Kidney (tissue), 13 donors: ENCODE measurements at regions not wholly inside any gene's neighbourhood (a gene's known extent, or its start where the extent isn't known, plus 50 kb on each side); places are given as distances from the start of the nearest gene placed in this dataset.

Source experiments
- DNase-seq, 5 donors: peaks; one replicate each; pipeline ENCODE4 v3.0.0-alpha.2; 2013 to 2020
- FAIRE-seq: peaks from 2 replicates; lab custom pipeline; 2012; peaks lifted over from hg19 to GRCh38; lab: Jason Lieb, UNC
- H3K27ac ChIP-seq, 2 donors: one replicate each; pipeline ENCODE4 v1.7.0; 2013; ENCODE audit warnings: low read depth in 2 of 2, low read length in 2 of 2, inconsistent platforms in 1 of 2
- H3K27me3 ChIP-seq: one replicate; pipeline ENCODE4 v1.7.1; 2013; ENCODE audit warnings: low read length, inconsistent platforms; ENCODE audit not compliant: control insufficient read depth, insufficient read depth
- H3K36me3 ChIP-seq, 3 donors: one replicate each; pipeline versions ENCODE4 v1.7.0 to v1.7.1; 2013; ENCODE audit warnings: low read length in 3 of 3, control low read depth in 1 of 3, inconsistent platforms in 1 of 3; ENCODE audit not compliant: insufficient read depth in 3 of 3, control insufficient read depth in 2 of 3
- H3K4me1 ChIP-seq, 3 donors: one replicate each; pipeline versions ENCODE4 v1.7.0 to v1.7.1; 2013; ENCODE audit warnings: low read length in 3 of 3, inconsistent platforms in 1 of 3, low read depth in 1 of 3; ENCODE audit not compliant: control insufficient read depth in 2 of 3, insufficient read depth in 2 of 3
- H3K4me3 ChIP-seq, 3 donors: one replicate each; pipeline versions ENCODE4 v1.7.0 to v1.8.1; 2013; ENCODE audit warnings: low read length in 3 of 3, control low read depth in 1 of 3, inconsistent platforms in 1 of 3
- H3K9ac ChIP-seq, 3 donors: one replicate each; pipeline versions ENCODE4 v1.7.0 to v1.7.1; 2013; ENCODE audit warnings: low read length in 3 of 3, control low read depth in 1 of 3, inconsistent platforms in 1 of 3
- H3K9me3 ChIP-seq, 3 donors: one replicate each; pipeline versions ENCODE4 v1.7.0 to v1.7.1; 2013; ENCODE audit warnings: low read length in 3 of 3, control low read depth in 1 of 3, inconsistent platforms in 1 of 3; ENCODE audit not compliant: control insufficient read depth in 2 of 3, insufficient read depth in 1 of 3
- CTCF ChIP-seq: IDR thresholded peaks from 3 replicates; pipeline ENCODE4 v1.5.1; 2012; ENCODE audit warnings: mild to moderate bottlenecking, moderate library complexity, borderline replicate concordance; ENCODE audit not compliant: insufficient read depth; ENCODE audit errors: extremely low read depth
- intact Hi-C: fragments of 100-400 bp; cut with DNase I; formaldehyde crosslinking; loops from one replicate; pipeline ENCODE4 v1.11.1; 2022
- donor health status: control.
- donor health status: control.
- donor health status: control.
- donor health status: control.
- donor health status: control.
- donor health status: DM: yes; HTN: yes; CAD: no.
- donor health status: Normal renal cell carcinoma (clear cell type).

GRCh38 chr15:62925875-62926274, 116.7 kb upstream of the TPM1 start:
- no peaks in the 10 kb centered on the region for H3K9me3 ChIP-seq
- no peak overlapping the region for H3K4me3 ChIP-seq
- no peaks in the 10 kb centered on the region for H3K36me3 ChIP-seq
- intact Hi-C loops, result no loop called here
- FAIRE-seq (no peak), DNase-seq (no peak)
- H3K9ac ChIP-seq, result no peak overlapping the region
- no peaks in the 10 kb centered on the region for H3K4me1 ChIP-seq
- no peaks in the 10 kb centered on the region for H3K27me3 ChIP-seq
- H3K27ac ChIP-seq, result no peak overlapping the region
- TF ChIP-seq CTCF, result no peak

DNA sequence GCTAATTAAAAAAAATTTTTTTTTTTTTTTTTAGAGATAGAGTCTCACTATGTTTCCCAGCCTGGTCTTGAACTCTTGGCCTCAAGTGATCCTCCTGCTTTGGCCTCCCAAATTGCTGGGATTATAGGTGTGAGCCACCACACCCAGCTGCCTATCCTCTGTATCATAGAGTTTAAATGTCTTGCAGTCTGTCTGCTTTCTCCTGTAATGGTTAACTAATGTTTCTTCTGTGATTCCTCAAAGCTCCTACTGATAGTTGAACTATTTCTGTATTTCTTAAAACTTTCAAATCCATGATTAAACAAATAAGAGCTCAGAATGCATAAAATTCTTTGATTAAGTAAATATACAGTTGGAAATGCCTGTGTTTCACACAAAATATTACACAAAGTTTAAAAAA, 115.4 kb upstream of the TPM1 start:
- Histone ChIP-seq H3K36me3 (no peaks in the 10 kb centered on the region), H3K4me1 (no peaks in the 10 kb centered on the region), H3K27me3 (no peaks in the 10 kb centered on the region), H3K4me3 (no peak overlapping the region), H3K27ac (no peak overlapping the region), H3K9ac (no peak overlapping the region), H3K9me3 (no peaks in the 10 kb centered on the region)
- FAIRE-seq (no peak), DNase-seq (no peak)
- TF ChIP-seq CTCF, result no peak
- intact Hi-C loops, result no loop called here

DNA sequence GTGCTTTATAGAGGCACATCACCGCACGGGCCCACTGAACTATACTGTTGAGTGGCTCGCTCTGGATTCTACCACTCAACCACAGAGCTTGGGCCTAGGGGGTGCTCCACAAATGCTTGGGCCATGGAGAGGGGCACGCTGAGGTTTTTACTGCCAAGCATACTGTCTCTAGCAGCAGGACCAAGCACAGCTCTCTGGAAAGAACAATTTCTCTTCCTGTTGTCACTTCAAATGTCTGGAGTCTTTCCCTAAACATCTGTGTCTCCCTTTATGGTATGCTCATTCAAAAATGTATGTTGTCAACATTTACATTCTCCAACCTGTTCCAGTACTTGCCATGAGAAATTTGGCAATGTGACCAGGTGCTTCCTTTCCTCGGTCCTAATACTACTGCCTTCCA, 114.7 kb upstream of the TPM1 start:
- no peak for FAIRE-seq
- DNase-seq, result no peak
- no peak overlapping the region for H3K4me3 ChIP-seq
- intact Hi-C loops, result no loop called here
- no peak for TF ChIP-seq CTCF
- H3K27ac ChIP-seq, result no peak overlapping the region
- H3K4me1 ChIP-seq, result no peaks in the 10 kb centered on the region
- H3K9ac ChIP-seq, result no peak overlapping the region
- H3K36me3 ChIP-seq, result no peaks in the 10 kb centered on the region
- H3K9me3 ChIP-seq, result no peaks in the 10 kb centered on the region
- H3K27me3 ChIP-seq, result no peaks in the 10 kb centered on the region

GRCh38 chr15:62928242-62928999, 114.1 kb upstream of the TPM1 start:
- no peak for TF ChIP-seq CTCF
- FAIRE-seq, result no peak
- no peak overlapping the region for H3K9ac ChIP-seq

More at GRCh38 chr15:62928242-62928999, 114.1 kb upstream of the TPM1 start:
- Histone ChIP-seq H3K4me1 (no peaks in the 10 kb centered on the region), H3K9me3 (no peaks in the 10 kb centered on the region), H3K27me3 (no peaks in the 10 kb centered on the region), H3K36me3 (no peaks in the 10 kb centered on the region), H3K4me3 (no peak overlapping the region), H3K27ac (no peak overlapping the region)
- intact Hi-C loops, result no loop called here
- no peak for DNase-seq
